Skin epidermis (tissue), 12 donors: ENCODE measurements at regions not wholly inside any gene's neighbourhood (a gene's known extent, or its start where the extent isn't known, plus 50 kb on each side); places are given as distances from the start of the nearest gene placed in this dataset.
A peak's percentile ranks its signal among the peaks of the same experiment; 100 is the strongest.
"Not testable (repeated sequence)": the region's sequence is repeated elsewhere in the genome, so short reads cannot be mapped to it uniquely, and the experiment has no call there.

Experiments
- H3K27ac ChIP-seq, 21 experiments: fragments of 200-600 bp; sonication (generic) in 11 of 21; one replicate each; pipeline ENCODE4 v1.5.0; 2020; ENCODE audit warnings: mild to moderate bottlenecking in 3 of 21, inconsistent platforms in 2 of 21, moderate library complexity in 2 of 21
- H3K4me3 ChIP-seq, 7 experiments: fragments of 200-600 bp; sonication (generic) in 2 of 7; one replicate each; pipeline ENCODE4 v1.5.0; 2020; ENCODE audit warnings: inconsistent platforms in 2 of 7, mild to moderate bottlenecking in 2 of 7, moderate library complexity in 1 of 7

GRCh38 chr14:106017952-106018351 is 491.6 kb downstream of the TMEM121 start:
- not testable (repeated sequence) for H3K4me3 ChIP-seq, H3K27ac ChIP-seq

- Histone ChIP-seq H3K4me3 (no peak overlapping the region), H3K27ac (no peak overlapping the region)
Measured at GRCh38 chr14:106021832-106022231, 495.4 kb downstream of the TMEM121 start.

- peak overlapping the region in 1 of 21 experiments; percentile 45 for H3K27ac ChIP-seq
Measured at GRCh38 chr14:106022648-106023047, 496.3 kb downstream of the TMEM121 start.

GRCh38 chr14:106023411-106023810 is 497.0 kb downstream of the TMEM121 start:
- Histone ChIP-seq H3K4me3 (no peak overlapping the region), H3K27ac (no peak overlapping the region)

More at GRCh38 chr14:106022648-106023047, 496.3 kb downstream of the TMEM121 start:
- H3K4me3 ChIP-seq = not testable (repeated sequence)

GRCh38 chr14:106024983-106025604 is 498.7 kb downstream of the TMEM121 start:
- peak overlapping the region in 1 of 21 experiments; percentile 45 for H3K27ac ChIP-seq
- H3K4me3 ChIP-seq = no peak overlapping the region

DNA sequence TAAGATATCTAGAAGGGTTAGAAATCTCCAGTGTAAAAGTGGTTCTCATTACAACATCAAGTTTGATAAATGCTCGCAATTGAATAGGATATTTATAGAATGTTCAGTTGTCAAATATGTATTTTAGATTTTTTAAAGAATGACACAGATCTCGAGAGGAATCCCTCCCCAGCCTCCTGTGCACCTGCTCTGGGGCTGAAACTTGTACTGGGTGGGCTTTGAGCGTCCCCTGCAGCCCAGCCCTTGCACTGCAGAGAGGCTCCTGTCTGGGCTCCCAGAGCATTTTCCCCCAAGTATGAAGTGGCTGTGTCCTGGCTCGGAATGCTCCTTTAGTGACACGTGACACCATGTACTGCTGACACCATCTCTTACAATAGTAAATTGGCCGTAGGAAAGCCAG is 499.6 kb downstream of the TMEM121 start:
- H3K4me3 ChIP-seq = no peak overlapping the region
- no peak overlapping the region for H3K27ac ChIP-seq

GRCh38 chr14:106027759-106028158 is 501.4 kb downstream of the TMEM121 start:
- not testable (repeated sequence) for H3K4me3 ChIP-seq, H3K27ac ChIP-seq

DNA sequence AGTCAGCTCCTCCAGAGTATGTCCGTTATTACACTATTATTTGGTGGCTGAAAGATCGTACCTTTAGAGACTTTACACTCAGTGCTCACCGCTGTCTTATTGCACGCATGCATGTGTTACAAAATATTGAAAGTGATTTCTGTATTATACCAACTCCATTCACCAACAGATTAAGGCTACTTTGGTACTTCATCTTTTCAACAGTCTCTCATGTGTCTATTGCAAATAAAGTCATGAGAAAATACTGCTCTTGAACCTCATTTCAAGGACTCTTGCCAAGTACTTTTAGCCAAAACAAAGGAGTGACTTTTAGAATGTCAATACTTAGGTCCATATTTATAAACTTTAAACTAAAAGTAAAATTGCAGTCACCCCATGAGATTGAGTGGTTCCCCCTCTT is 503.6 kb downstream of the TMEM121 start:
- Histone ChIP-seq H3K4me3 (no peak overlapping the region), H3K27ac (no peak overlapping the region)

DNA sequence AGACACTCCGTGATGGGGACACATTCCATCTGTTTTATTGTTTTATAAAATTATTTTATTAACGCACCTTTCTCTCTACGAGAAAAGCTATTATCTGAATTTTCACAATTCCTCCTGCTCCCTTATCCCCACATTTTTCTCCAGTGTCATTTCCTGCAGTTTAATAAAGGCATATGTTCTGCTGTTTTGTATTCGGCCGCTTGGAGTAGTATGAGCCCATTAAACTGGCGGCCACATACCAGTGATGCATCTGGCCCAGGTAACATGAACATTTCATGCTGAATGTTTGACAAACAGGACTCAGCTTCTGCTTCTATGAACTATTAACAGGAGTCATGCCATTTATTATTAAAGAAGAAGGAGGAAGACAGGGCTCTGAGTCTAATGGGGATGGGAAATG is 511.0 kb downstream of the TMEM121 start:
- H3K4me3 ChIP-seq = no peak overlapping the region

DNA sequence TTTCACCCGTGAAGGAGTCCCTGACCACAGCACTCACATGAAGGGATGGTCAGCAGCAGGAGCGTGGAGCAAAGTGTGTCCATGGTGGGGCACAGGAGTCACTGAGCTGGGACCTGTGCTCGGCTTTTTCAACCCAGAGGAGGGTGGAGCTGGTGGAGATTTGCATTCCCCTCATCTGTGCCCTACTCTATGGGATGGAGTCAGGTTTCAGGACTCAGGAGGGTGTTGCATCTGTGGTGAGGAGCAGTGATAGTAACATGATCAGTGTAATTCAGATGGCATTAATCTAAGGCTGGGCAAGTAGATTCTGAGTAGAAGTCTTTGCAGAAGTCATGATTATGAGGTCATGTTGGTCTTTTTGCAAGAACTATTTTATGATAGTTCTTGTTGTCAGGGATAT is 511.9 kb downstream of the TMEM121 start:
- Histone ChIP-seq H3K4me3 (no peak overlapping the region), H3K27ac (no peak overlapping the region)

More for the DNA sequence above, 511.0 kb downstream of the TMEM121 start:
- no peak overlapping the region for H3K27ac ChIP-seq

GRCh38 chr14:106039400-106039799 is 513.0 kb downstream of the TMEM121 start:
- Histone ChIP-seq H3K4me3 (no peak overlapping the region), H3K27ac (no peak overlapping the region)

GRCh38 chr14:106044515-106044914 is 518.1 kb downstream of the TMEM121 start:
- H3K27ac ChIP-seq = no peak overlapping the region
- H3K4me3 ChIP-seq = no peak overlapping the region

DNA sequence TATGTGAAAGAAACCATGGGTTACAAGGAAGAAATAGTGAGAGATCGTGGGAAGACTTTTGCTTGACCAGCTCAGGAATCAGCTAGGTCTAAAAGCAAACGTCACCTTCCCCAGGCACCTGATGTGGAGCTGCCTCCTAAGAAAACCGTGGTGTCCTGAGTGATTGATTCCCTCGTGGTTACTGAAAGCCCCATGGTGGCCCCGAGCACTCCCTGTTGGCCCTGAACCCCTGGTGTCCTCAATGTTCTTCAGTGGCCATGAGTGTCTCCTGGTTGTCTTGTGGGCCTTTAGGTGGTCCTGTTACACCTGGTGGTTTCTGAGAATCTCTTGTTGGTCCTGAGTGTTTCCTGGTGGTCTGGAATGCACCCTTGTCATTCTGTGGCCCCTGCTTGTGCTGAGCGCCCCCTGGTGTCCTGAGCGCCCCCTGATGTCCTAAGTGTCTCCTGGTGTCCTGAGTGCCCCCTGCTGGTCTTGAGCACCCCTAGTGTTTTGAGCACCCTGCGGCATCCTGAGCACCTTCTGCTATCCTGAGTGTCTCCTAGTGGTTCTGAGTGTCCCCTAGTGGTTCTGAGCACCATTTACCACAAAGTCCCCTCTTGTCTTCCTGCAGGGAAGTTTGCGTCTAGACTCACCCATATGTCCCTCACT is 518.7 kb downstream of the TMEM121 start:
- Histone ChIP-seq H3K27ac (no peak overlapping the region), H3K4me3 (no peak overlapping the region)

- Histone ChIP-seq H3K4me3 (no peak overlapping the region), H3K27ac (no peak overlapping the region)
Measured at GRCh38 chr14:106051796-106052195, 525.4 kb downstream of the TMEM121 start.

DNA sequence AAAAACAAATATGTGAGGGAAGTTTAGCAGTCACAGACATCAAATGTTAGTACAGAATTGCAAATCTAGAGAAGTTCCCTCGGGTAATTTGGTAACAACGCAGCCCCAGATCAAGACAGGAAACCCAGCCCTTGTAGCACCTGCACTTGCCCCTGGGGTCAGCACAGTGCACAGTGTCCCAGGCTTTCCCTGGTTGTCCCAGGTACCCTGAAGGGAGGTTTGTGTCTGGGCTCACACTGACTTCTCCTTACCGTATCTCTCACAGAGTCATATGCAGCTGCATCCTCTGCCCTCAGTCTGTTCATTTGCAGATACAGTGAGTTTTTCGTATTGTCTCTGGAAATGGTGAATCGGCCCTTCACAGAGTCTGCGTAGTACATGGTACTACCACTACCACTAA is 528.9 kb downstream of the TMEM121 start:
- no peak overlapping the region for H3K4me3 ChIP-seq
- no peak overlapping the region for H3K27ac ChIP-seq

GRCh38 chr14:106058342-106058741 is 532.0 kb downstream of the TMEM121 start:
- H3K27ac ChIP-seq = no peak overlapping the region

GRCh38 chr14:106060276-106060975 is 534.0 kb downstream of the TMEM121 start:
- no peak overlapping the region for H3K4me3 ChIP-seq
- no peak overlapping the region for H3K27ac ChIP-seq

More at GRCh38 chr14:106058342-106058741, 532.0 kb downstream of the TMEM121 start:
- H3K4me3 ChIP-seq = no peak overlapping the region

- H3K27ac ChIP-seq = not testable (repeated sequence)
Measured at GRCh38 chr14:106061877-106062500, 535.6 kb downstream of the TMEM121 start.

DNA sequence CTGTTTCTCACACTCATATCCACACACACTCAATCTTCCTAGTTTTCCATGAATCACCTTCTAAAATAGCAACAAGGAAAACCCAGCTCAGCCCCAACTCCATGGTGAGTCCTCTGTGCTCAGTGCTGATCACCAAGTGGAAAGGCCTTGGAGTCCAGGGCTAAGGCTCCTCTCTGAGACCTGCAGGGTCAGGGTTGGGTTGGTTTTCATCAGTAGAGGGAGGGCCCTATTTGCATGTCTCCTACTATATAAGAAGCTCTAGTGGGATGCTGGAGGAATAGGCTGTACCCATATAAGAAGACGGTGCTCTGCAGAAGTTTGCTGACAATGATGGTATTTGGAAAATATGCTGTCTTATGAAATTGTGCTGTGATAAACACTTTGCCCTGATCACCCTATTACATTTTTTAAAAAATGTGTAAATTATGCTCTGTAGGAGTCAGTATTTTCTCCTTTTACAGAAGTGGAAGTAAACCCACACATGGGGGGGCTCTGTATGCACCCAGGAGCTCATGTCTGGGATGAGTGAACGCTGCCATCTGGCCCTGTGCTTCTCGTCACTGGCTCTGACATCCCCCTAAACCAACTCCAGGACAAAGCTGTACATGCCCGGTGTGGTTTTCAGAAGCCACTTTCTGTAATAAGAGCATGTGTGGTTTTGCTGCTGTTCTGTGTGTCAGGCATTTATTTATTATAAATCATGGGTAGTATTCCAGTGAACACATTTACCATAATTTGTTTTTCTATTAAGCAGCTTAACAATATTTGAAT is 536.3 kb downstream of the TMEM121 start:
- no peak overlapping the region for H3K27ac ChIP-seq
- no peak overlapping the region for H3K4me3 ChIP-seq

More at GRCh38 chr14:106061877-106062500, 535.6 kb downstream of the TMEM121 start:
- H3K4me3 ChIP-seq = not testable (repeated sequence)

GRCh38 chr14:106067935-106068334 is 541.6 kb downstream of the TMEM121 start:
- H3K4me3 ChIP-seq = no peak overlapping the region
- H3K27ac ChIP-seq = no peak overlapping the region
